ENCODE measurements at regions not wholly inside any gene's neighbourhood (a gene's known extent, or its start where the extent isn't known, plus 50 kb on each side); places are given as distances from the start of the nearest gene placed in this dataset.

DNA sequence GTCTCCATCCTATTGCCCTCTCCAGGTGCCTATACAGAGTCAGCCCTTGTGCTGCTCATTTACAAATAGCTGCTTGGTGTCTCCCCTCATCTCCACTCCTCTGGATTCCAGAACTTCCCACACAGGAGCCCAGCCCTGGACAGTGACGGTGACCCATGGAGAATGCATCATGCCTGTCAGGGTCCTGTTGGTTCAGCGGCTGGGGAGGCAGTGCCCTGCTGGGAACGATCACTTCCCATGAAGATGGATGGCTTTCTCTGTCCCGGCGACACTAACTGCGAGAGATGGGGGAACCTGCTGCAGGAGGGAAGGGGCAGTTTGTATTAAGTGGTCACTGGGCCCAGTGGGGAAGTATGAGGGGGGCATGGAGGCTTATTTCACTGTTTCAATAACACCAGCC lies 395.0 kb upstream of the TBX3 start:
- TF ChIP-seq, protein P1, sequence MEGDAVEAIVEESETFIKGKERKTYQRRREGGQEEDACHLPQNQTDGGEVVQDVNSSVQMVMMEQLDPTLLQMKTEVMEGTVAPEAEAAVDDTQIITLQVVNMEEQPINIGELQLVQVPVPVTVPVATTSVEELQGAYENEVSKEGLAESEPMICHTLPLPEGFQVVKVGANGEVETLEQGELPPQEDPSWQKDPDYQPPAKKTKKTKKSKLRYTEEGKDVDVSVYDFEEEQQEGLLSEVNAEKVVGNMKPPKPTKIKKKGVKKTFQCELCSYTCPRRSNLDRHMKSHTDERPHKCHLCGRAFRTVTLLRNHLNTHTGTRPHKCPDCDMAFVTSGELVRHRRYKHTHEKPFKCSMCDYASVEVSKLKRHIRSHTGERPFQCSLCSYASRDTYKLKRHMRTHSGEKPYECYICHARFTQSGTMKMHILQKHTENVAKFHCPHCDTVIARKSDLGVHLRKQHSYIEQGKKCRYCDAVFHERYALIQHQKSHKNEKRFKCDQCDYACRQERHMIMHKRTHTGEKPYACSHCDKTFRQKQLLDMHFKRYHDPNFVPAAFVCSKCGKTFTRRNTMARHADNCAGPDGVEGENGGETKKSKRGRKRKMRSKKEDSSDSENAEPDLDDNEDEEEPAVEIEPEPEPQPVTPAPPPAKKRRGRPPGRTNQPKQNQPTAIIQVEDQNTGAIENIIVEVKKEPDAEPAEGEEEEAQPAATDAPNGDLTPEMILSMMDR (IDR thresholded peaks at IDR 0.05): no peak
- no peak for DNase-seq (ENCODE audit: low spot score)
- no peak for ATAC-seq (ENCODE audit: low FRiP score)

DNA sequence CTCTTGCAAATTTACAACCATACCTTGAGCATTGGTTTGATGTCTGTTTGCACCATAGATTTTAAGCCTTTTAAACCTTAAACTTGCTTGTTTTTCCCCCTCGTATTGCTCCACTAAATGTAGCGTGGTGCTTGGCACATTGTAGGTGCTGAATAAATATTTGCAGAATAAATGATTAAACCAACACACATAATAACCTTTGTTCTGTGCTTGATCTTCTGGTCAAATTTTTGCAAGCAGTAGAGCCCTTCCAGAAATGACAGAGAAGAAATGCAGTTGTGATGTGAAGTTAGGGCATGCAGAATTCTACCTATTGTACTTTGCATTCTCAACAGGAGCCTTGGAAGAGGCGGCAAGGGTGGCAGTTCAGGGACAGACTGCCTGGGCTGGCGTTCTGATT lies 394.4 kb upstream of the TBX3 start:
- TF ChIP-seq, protein P1 (IDR thresholded peaks at IDR 0.05): no peak
- DNase-seq (ENCODE audit: low spot score): no peak
- no peak for ATAC-seq (ENCODE audit: low FRiP score)

DNA sequence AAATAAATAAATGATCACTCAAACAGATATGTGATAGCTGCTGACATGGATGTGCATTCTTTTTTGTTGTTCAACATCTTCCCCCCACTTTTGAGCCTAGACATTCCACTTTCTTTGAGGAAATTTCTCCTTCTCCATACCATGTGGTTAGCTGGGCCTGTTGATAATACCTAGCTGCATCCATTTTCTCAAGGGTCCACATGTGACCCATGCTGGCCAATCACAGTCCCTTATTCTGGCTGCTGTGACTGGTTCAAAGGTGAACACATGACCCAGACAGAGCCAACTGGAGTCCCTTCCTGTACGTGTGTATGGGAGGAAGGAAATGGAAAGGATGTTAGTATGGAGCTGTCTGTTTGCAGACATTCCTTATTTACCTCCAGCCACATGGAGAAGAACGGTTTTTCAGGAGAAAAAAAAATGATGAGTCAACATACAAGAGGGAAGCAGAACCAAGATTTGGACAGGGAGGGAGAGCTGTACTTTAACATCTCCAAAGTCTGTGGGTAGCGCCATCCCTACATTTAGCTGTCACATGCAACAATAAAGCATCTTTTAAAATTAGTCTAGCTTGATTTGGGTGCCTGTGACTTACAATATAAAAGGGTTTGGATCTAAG lies 391.7 kb upstream of the TBX3 start:
- ATAC-seq (ENCODE audit: low FRiP score) (no peak), DNase-seq (ENCODE audit: low spot score) (no peak)
- TF ChIP-seq, protein P1 (IDR thresholded peaks at IDR 0.05): no peak

DNA sequence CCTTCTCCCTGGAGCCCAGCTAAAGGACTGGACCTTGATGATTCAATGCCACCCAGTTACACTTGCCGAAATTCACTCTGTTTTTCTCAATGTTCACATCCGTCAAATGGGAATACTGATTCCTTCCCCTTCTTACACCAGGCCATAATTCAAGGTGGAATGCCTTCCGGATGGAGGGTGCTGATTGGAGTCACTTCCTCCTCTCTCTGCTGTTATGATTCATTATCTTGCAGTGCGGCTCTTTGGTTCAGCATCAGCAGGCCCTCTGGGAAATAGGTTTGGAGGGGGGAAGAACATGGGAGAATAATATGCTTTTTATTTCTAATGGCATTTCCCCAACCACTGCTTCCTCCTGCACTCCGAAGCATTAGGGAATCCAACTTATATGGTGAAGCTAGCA lies 390.6 kb upstream of the TBX3 start:
- ATAC-seq (ENCODE audit: low FRiP score) (no peak), DNase-seq (ENCODE audit: low spot score) (no peak)
- TF ChIP-seq, protein P1 (IDR thresholded peaks at IDR 0.05): no peak

GRCh38 chr12:115072712-115073111 lies 388.7 kb upstream of the TBX3 start:
- TF ChIP-seq, protein P1 (IDR thresholded peaks at IDR 0.05): no peak
- no peak for DNase-seq (ENCODE audit: low spot score)

GRCh38 chr12:115070313-115070712 lies 386.3 kb upstream of the TBX3 start:
- DNase-seq (ENCODE audit: low spot score) (no peak), ATAC-seq (ENCODE audit: low FRiP score) (no peak)
- TF ChIP-seq, protein P1 (IDR thresholded peaks at IDR 0.05): no peak

More at GRCh38 chr12:115072712-115073111, 388.7 kb upstream of the TBX3 start:
- ATAC-seq (ENCODE audit: low FRiP score): no peak

DNA sequence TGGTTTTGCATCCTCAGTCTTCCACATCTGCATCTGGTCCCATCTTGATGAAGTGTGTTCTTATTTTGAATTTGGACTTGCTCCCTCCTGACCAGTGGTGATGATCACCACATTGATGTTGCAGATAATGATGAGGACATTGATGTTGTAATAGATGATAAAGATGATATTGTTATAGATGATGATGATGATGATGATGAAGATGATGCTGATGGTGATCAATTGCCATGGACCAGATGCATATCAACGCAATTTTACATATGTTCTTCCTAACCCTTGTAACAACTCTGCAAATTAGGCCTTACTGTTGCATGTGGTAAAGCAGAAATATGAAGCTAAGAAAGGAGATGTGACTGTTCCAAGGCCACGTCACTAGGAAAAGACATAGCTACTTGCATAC lies 380.3 kb upstream of the TBX3 start:
- ATAC-seq (ENCODE audit: low FRiP score) (no peak), DNase-seq (ENCODE audit: low spot score) (no peak)
- TF ChIP-seq, protein P1 (IDR thresholded peaks at IDR 0.05): no peak

Measured in omental fat pad (tissue), 3 donors.